DMS79 (cell line): ENCODE measurements at regions not wholly inside any gene's neighbourhood (a gene's known extent, or its start where the extent isn't known, plus 50 kb on each side); places are given as distances from the start of the nearest gene placed in this dataset.
"Not testable (repeated sequence)": the region's sequence is repeated elsewhere in the genome, so short reads cannot be mapped to it uniquely, and the experiment has no call there.

ENCODE experiments used
- DNase-seq: peaks from one replicate; lab custom pipeline; 2025; lab: John Stamatoyannopoulos, UW

- DNase-seq, result no peak
These were observed 166.3 kb upstream of the ADCY1 start for GRCh38 chr7:45407730-45408408.

DNA sequence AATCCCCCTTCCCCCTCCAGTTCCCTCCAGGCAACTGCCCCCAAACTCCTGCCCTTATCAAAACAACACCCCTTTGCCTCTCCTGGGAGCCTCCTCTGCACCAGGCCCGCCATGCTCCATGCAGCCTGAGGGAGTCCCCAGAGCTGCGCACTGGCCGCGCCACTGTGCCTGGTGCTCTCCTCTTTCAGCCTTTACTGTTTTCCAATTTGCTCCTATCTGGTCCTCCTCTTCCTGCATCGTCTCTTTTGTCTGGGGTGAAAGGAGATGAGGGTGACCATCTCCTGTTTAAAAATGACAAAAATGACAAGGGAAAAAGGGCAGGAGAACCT is 165.8 kb upstream of the ADCY1 start:
- DNase-seq, result no peak

GRCh38 chr7:45410893-45411292 is 163.3 kb upstream of the ADCY1 start:
- DNase-seq, result no peak

GRCh38 chr7:45413419-45413818 is 160.7 kb upstream of the ADCY1 start:
- no peak for DNase-seq

DNA sequence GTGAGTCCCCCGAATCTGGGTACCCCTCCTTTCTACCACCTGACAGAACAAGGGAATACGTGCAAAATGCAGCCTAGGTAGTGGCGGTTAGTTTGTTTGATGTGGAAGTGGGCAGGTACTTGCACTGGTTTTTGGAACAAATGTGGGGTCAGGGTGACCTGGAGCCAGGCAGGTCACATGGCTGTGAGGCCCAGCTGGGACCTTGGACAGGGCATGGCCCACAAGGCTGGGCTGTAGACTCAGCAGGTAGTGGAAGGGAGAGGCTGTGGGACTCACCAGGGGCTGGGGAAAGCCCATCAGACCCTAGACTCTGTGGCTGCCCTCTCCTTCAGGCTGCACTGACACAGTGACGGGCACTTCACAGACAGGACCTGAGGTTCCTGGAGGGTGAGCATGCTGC is 159.9 kb upstream of the ADCY1 start:
- DNase-seq, result no peak

- no peak for DNase-seq
These were observed 158.9 kb upstream of the ADCY1 start for GRCh38 chr7:45415265-45415664.

- no peak for DNase-seq
These were observed 157.3 kb upstream of the ADCY1 start for GRCh38 chr7:45416846-45417245.

- DNase-seq, result no peak
These were observed 156.9 kb upstream of the ADCY1 start for GRCh38 chr7:45417268-45417667.

- DNase-seq, result no peak
These were observed 156.4 kb upstream of the ADCY1 start for GRCh38 chr7:45417735-45418134.

DNA sequence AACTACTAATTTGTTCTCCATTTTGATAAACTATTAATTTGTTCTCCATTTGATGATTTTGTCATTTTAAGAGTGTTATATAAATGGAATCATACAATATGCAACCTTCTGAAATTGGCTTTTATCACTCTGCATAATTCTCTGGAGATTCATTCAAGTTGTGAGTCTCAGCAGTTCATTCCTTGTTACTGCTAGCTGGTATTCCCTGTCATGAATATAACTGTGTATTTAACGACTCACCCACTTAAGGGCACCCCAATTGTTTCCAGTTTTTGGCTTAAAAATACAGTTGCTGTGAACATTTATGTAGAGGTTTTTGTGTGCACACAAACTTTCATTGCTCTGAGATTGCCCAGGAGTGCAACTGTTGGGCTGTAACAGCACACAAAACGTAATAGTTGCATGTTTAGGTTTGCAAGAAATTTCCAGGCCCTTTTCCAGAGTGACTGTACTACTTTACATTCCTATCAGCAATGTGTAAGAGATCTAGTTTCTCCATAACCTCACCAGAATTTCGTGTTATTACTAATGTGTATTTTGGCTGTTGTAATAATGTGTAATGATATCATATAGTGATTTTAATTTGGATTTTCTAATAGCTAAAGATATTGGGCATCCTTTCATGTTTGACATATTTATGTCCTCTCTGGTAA is 153.2 kb upstream of the ADCY1 start:
- DNase-seq, result no peak

DNA sequence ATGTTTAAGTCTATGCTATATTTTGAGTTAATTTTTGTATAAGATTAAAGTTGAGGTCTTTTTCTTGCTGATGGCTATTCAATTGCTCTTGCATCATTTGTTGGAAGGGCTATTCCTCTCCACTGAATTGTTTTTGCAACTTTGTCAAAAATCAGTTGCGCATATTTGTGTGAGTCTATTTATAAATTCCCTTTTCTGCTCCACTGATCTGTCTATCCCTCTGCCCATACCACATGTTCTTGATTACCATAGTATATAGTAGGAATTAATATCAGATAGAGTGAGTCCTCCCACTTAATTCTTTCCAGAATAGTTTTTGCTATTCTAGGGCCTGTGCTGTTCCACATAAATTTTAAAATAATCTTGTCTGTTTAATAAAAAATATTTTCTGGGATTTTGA is 152.4 kb upstream of the ADCY1 start:
- no peak for DNase-seq

GRCh38 chr7:45430397-45430796 is 143.8 kb upstream of the ADCY1 start:
- no peak for DNase-seq

DNA sequence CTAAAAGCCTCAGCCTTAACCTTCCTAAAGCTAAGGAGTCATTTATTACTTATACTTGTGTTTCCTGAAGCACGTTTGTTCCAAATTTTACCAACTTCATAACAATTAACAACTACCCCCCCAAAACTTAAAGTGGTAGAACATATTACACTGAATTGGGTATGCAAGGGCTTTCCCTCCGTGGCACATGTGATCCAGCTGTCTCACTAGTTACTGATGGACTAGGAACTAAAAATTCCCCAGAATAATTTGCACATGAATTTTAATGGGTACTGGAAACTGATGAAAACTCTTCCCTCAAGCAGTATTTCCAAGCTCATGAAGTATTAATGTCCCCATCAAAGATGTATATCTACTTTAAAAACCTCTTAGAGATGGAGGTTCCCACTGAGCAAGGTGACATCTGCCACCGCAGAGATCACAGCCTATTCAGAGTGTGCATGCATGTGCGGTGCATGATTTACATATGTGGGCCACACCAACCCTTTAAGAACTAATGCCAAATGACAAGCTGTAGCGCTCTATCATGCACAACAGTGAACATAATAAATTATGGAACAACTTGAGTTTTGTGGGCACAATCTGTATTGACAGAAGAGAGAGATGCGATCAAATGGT is 139.9 kb upstream of the ADCY1 start:
- no peak for DNase-seq

DNA sequence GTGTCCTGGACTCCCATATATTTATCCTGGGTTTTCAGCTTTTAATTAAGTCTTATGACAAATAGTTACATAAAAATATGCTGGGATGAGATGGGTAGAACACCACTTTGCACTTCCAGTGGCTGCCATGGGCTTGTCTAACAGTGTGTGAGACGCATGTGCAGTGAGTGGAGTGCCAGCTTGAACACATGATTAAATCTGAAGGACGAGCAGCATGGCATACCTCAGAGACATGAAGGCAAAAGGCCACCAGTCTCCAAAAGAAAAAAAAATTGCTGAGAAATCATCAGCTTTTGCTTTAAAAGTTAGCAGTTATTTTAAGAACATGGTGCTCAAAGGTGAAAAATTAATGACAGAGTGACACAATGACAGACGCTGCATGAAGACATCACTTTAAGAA is 139.0 kb upstream of the ADCY1 start:
- no peak for DNase-seq

- DNase-seq, result no peak
These were observed 138.3 kb upstream of the ADCY1 start for GRCh38 chr7:45435846-45436245.

GRCh38 chr7:45440776-45441175 is 133.4 kb upstream of the ADCY1 start:
- DNase-seq, result not testable (repeated sequence)

DNA sequence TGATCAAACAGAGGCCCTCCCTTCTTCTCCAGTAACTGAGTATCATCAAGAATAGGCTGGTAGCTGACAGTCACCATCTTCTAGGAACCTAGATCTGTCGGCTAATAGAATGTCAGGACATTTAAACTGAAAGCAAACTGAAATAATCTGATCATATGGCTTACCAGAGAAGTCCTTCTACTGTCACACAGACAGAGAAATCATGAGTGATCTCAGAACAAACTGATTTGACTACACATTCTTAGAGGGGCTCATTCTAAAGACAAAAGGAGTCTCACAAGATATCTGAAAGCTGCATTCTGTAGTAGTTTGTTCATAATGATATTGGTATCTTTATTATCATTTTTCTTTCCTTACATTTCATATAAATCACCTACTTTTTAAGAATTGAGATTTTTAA is 130.9 kb upstream of the ADCY1 start:
- DNase-seq, result no peak

- no peak for DNase-seq
These were observed 127.8 kb upstream of the ADCY1 start for GRCh38 chr7:45446195-45446944.

- DNase-seq, result no peak
These were observed 126.9 kb upstream of the ADCY1 start for GRCh38 chr7:45447296-45447695.

DNA sequence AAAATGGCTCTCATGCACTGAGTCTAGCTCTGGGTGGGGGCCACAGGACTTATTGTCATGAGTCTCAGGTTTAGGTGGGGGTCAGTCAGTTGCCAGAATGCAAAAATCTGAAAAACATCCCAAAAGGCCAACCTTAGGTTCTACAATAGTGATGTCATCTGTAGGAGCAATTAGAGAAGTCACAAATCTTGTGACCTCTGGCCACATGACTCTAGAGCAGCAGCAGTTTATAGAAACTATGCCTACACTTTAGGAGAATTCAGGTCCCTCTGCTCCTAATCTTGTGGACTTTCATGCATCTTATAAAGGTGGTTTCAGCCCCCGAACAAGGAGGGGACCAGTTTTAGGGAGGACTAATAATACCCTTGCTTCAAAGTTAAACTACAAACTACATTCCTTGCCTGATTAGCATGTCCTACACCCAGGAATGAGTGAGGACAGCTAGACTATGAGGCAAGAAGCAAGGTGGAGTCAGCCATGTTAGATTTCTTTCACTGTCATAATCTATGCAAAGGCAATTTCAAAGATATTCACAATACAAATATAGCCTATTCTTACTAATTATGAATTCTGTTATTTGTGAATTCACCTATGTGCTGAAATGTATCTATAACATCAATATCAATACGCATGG is 123.5 kb upstream of the ADCY1 start:
- no peak for DNase-seq

GRCh38 chr7:45451342-45452035 is 122.7 kb upstream of the ADCY1 start:
- DNase-seq, result no peak

DNA sequence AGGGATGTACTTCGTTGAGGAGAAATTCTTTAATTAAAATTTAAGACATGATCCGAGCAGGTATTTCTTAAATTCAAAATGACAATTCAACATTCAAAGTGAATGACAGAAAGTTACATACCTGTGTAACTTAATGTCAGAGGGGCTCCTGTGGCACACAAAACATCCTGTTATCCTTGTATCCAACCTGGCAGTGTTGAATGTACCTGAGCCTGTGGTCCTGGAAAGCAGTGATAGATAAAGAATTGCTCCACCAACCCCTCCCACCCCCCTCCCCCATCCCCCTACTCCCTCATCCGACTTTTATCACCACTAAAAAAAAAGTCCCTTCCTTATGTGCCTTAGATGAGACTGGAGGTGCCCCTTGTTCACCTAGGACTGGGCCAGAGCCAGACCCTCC is 119.4 kb upstream of the ADCY1 start:
- no peak for DNase-seq
